SK-N-SH (cell line): ENCODE measurements at regions not wholly inside any gene's neighbourhood (a gene's known extent, or its start where the extent isn't known, plus 50 kb on each side); places are given as distances from the start of the nearest gene placed in this dataset.

Experiments
- POLR2AphosphoS5 ChIP-seq: IDR thresholded peaks from 2 replicates; pipeline ENCODE4 v1.6.1; 2012; ENCODE audit warnings: low read depth, low read length
- TEAD4 ChIP-seq: IDR thresholded peaks from 2 replicates; pipeline ENCODE4 v1.4.0; 2012; ENCODE audit warnings: mild to moderate bottlenecking, borderline replicate concordance; ENCODE audit not compliant: insufficient read depth
- TF ChIP-seq, protein P1 (sequence below): IDR thresholded peaks from 2 replicates; pipeline ENCODE4 v1.6.1; 2012; ENCODE audit warnings: mild to moderate bottlenecking, low read depth, low read length, moderate library complexity
- TF ChIP-seq, protein P2 (sequence below): fragments of 200-600 bp; sonication (generic); IDR thresholded peaks from 2 replicates; pipeline ENCODE4 v1.6.1; 2017; ENCODE audit warnings: antibody characterized with exemption, mild to moderate bottlenecking, moderate library complexity
- TF ChIP-seq, protein P3 (sequence below): IDR thresholded peaks from 2 replicates; pipeline ENCODE4 v1.4.0; 2012; ENCODE audit warnings: low read depth

DNA sequence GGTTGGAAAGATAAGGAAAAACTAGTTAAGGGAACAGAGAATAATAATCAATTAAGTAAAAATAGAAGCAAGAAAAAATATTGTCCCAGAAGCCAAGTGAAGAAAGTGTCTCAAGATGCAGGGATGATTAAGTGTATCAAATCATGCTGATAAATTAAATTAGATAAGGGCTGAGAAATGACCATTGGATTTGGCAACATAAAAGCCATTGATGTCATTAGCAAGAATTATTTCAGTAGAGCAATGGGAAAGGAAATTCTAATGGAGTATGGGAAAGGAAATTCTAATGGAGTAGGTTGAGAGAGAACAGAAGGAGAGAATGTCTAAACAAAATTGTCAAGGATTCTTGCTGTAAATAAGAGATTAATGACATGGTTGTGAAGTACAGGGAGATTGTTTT, 146.8 kb downstream of the TFAP2B start:
- TF ChIP-seq, protein P1, sequence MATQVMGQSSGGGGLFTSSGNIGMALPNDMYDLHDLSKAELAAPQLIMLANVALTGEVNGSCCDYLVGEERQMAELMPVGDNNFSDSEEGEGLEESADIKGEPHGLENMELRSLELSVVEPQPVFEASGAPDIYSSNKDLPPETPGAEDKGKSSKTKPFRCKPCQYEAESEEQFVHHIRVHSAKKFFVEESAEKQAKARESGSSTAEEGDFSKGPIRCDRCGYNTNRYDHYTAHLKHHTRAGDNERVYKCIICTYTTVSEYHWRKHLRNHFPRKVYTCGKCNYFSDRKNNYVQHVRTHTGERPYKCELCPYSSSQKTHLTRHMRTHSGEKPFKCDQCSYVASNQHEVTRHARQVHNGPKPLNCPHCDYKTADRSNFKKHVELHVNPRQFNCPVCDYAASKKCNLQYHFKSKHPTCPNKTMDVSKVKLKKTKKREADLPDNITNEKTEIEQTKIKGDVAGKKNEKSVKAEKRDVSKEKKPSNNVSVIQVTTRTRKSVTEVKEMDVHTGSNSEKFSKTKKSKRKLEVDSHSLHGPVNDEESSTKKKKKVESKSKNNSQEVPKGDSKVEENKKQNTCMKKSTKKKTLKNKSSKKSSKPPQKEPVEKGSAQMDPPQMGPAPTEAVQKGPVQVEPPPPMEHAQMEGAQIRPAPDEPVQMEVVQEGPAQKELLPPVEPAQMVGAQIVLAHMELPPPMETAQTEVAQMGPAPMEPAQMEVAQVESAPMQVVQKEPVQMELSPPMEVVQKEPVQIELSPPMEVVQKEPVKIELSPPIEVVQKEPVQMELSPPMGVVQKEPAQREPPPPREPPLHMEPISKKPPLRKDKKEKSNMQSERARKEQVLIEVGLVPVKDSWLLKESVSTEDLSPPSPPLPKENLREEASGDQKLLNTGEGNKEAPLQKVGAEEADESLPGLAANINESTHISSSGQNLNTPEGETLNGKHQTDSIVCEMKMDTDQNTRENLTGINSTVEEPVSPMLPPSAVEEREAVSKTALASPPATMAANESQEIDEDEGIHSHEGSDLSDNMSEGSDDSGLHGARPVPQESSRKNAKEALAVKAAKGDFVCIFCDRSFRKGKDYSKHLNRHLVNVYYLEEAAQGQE: no peak
- TF ChIP-seq POLR2AphosphoS5 (no peak), TEAD4 (no peak)
- TF ChIP-seq, protein P2, sequence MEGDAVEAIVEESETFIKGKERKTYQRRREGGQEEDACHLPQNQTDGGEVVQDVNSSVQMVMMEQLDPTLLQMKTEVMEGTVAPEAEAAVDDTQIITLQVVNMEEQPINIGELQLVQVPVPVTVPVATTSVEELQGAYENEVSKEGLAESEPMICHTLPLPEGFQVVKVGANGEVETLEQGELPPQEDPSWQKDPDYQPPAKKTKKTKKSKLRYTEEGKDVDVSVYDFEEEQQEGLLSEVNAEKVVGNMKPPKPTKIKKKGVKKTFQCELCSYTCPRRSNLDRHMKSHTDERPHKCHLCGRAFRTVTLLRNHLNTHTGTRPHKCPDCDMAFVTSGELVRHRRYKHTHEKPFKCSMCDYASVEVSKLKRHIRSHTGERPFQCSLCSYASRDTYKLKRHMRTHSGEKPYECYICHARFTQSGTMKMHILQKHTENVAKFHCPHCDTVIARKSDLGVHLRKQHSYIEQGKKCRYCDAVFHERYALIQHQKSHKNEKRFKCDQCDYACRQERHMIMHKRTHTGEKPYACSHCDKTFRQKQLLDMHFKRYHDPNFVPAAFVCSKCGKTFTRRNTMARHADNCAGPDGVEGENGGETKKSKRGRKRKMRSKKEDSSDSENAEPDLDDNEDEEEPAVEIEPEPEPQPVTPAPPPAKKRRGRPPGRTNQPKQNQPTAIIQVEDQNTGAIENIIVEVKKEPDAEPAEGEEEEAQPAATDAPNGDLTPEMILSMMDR: no peak
- TF ChIP-seq, protein P3, sequence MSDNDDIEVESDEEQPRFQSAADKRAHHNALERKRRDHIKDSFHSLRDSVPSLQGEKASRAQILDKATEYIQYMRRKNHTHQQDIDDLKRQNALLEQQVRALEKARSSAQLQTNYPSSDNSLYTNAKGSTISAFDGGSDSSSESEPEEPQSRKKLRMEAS: no peak
